GM19372 (cell line): ENCODE measurements at regions not wholly inside any gene's neighbourhood (a gene's known extent, or its start where the extent isn't known, plus 50 kb on each side); places are given as distances from the start of the nearest gene placed in this dataset.
"Not testable (repeated sequence)": the region's sequence is repeated elsewhere in the genome, so short reads cannot be mapped to it uniquely, and the experiment has no call there.

Experiments
- ATAC-seq: cut with Tn5 transposase; IDR thresholded peaks from one replicate; pipeline ENCODE4 v1.9.1; 2021; ENCODE audit warnings: mild to moderate bottlenecking, low read depth, moderate library complexity; ENCODE audit not compliant: unreplicated experiment

DNA sequence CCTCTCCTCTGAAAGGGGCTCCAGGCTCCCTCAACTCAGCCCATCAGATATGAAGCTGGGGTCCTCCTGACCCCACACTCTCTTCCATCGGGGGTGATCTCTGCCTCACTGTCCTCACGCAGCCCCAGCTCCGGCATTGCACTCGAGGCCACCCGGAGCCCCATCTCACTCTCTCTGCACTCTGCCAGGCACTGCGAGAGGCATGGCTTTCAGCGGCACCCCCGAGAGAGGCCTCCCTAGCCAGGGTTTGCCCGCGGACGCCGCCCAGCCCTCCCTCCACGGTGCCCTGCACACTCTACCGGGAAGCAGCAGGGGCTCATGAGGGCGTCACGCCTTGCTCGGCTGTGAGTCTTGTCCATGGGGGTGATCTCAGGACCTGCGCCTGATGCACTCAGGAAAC lies 436.2 kb downstream of the BRD1 start:
- ATAC-seq: no peak

GRCh38 chr22:49390954-49391353 lies 436.7 kb downstream of the BRD1 start:
- ATAC-seq: no peak

DNA sequence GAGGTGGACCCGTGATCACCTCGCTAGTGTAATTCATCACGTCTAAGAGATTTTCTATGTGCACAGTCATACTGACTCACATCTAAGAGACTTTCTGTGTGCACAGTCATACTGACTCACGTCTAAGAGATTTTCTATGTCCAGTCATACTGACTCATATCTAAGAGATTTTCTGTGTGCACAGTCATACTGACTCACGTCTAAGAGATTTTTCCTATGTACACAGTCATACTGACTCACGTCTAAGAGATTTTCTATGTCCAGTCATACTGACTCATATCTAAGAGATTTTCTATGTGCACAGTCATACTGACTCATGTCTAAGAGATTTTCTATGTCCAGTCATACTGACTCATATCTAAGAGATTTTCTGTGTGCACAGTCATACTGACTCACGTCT lies 443.8 kb downstream of the BRD1 start:
- ATAC-seq: not testable (repeated sequence)

- no peak for ATAC-seq
Measured at GRCh38 chr22:49382451-49382735, 445.3 kb downstream of the BRD1 start.

DNA sequence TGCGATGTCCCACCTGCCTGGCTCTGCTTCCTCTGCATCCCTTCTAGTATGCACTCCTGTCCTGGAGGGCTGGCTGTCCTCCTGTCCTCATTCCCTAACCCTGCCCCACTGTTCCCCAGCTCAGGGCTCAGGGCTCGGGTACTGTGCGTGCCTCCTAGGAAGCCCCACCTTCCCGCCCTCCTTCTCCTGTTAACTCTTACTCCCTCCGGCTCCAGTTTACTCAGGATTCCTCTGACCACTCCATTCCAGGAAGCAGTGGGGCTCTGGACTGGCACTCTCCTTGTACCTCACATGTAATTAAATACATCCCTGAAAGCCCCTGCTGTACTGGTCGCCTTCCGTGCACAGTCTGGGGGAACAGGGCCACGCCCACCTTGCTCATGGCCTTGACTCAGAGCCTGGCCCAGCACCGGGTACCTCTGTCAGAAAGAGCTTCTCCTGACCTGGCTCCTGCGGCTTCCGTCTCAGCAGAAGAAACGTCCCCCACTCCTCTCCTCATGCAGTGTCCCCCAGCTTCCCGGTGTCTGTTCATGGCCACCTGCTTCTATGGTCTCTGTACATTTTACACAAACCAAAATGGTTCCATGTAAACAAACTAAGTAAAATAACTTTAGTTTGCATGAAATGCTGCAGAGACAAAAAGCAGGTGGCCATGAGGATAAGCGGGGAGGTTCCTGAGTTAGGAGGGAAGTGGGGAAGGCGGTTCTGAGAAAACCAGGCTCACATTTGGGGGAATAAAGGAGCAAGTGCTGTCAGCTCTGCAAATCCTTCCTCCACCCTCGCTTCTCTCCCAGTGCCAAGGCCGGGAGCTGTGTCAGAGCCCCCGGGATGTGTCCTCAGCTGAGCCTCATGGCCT lies 445.9 kb downstream of the BRD1 start:
- no peak for ATAC-seq

GRCh38 chr22:49380828-49381114 lies 446.9 kb downstream of the BRD1 start:
- no peak for ATAC-seq

DNA sequence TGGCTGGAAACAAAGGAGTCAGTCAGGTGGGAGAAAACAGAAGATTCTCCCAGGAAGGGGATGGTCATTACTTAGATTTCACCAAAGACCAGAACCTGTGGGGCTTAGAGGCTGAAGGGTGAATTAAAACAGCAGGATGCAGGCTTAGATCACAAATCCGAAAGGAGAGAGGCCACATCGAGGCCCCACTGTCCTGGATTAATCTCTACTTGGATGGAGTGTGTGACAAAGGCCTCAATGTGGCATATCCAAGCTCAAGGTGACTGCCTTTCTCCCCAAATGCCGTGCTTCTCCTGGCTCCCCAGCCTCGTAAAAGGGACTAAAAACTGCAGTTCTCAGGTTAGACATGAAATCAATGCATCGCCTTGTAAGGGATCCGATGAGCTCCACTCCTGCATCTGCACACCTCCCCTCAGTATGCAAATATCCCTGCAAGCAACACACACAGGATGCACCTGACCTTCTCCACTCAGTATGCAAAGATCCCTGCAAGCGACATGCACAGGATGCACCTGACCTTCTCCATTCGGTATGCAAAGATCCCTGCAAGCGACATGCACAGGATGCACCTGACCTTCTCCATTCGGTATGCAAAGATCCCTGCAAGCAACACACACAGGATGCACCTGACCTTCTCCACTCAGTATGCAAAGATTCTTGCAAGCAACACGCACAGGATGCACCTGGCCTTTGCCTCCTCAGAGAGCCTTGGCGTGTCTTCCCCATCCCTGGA lies 447.4 kb downstream of the BRD1 start:
- no peak for ATAC-seq

GRCh38 chr22:49377306-49377705 lies 450.4 kb downstream of the BRD1 start:
- no peak for ATAC-seq

DNA sequence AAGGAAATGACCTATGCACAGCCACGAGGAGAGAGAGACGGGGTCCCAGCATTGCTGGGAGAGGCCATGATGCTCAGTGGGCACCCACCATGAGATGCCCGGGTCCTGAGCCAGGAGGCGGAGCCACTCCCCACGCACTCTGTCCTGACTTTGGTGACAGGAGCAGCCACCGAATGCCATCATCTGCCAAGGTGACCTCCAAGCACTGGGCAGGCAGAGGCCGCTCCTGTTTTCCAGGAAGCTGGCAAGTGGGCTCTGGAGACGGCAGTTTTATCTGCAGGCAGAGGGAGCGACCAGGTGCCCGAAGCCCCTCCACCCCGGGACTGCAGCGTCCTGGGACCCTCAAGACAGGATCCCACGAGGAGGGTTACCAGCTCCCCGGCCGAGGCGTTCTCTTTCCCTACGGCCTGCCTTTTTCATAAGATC lies 453.9 kb downstream of the BRD1 start:
- no peak for ATAC-seq

GRCh38 chr22:49373289-49373666 lies 454.4 kb downstream of the BRD1 start:
- ATAC-seq: no peak

DNA sequence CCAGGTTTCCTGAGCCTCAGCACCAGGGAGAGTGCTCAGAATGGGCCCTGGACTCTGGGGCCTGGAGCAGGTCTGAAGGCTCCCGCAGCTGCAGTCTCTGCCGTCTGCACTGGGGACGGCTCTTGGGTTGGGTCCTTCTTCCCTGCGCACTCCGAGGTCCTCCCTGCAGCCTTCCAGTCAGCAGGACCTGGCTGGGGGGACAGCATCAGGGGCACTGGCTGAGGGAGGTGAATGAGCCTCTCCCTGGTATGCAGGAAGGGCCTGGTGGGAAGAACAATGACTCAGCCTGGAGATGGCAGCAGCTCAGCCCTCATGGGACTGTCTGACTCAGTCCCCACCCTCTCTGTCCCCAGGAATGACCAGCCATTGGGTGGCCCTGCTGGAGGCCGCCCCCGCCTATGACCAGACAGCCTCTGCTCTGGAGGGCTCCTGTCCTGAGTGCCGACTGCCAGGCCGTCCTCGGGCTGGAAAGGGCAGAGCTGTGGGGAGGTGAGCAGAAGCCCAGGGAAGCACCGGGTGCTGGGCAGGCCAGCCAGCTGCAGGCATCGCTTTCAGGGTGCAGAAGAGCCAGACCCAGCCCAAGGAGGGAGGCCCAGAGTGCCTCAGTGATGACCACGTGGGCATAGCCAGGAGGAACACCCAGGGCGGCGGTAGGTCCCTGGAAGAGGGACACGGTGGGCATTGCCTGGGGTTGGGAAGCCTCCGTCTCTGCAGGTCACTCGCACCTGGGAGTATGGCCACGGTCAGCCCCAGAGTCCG lies 455.0 kb downstream of the BRD1 start:
- no peak for ATAC-seq

DNA sequence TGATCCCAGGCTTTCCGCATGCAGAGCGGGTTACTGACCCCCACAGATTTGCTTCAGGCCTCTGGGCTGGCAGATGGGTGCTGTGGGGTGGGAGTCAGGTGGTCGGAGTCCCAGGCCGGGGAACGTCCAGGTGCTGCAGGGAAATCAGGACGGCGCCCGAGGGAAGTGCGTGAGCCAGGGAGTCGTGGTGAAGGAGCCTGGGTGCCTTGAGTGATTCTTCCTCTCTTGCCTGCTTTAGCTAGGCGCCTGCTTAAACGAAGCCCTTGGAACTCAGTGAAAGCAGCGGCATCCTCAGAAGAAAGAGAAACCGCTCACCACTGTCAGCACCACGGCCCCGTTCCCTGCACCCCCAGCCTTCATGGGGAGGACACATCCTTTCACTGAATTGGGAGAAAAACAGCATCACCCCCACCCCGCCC lies 455.6 kb downstream of the BRD1 start:
- no peak for ATAC-seq

GRCh38 chr22:49371325-49372110 lies 456.2 kb downstream of the BRD1 start:
- no peak for ATAC-seq

DNA sequence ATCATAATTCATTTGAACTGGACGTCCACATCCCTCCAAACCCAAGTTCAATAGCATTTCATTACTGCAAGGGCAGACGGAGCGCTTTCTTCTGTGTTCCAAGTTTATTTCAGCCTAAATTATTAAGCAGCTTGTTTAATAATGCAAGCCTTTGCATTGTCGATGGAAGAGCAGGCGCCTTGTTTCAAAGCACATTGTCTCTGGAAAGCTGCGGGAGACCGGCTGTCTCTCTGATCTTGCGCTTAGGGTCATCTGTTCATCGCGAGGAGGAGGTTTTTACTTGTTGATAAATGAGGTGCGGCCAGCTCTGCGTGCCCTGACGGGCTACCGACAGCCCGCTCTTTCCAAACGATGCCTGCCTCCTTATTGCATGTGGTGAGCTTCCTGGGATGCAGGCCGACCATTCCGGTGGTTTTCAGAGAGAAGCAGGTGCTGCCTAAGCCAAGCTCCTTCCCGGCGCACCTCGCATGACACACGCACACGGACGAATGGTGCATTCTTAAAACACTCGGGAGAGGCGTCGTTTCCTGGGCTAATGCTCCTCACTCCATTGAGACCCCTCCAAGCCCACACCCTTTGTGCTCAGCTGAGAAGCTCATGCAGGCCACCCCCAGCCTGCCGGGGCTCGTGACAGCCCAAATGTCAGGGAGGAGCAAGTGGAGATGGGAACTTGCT lies 456.9 kb downstream of the BRD1 start:
- no peak for ATAC-seq

- no peak for ATAC-seq
Measured at GRCh38 chr22:49369726-49370626, 457.7 kb downstream of the BRD1 start.

- ATAC-seq: no peak
Measured at GRCh38 chr22:49368976-49369725, 458.5 kb downstream of the BRD1 start.

GRCh38 chr22:49368221-49368975 lies 459.3 kb downstream of the BRD1 start:
- no peak for ATAC-seq
